K562 (cell line): ENCODE measurements at regions not wholly inside any gene's neighbourhood (a gene's known extent, or its start where the extent isn't known, plus 50 kb on each side); places are given as distances from the start of the nearest gene placed in this dataset.

Source experiments
- ATAC-seq: fragments of 200-7000 bp; cut with Tn5 transposase; 3 replicates; pipeline ENCODE4 v1.9.1; 2020; ENCODE audit warnings: moderate library complexity
- BruUV-seq: library from RNA; stranded (reverse); fragments of 400-500 nt; replicated peaks from 2 replicates; lab custom pipeline; 2021; lab: Mats Ljungman, UMichigan
- CTCF ChIA-PET: fragments of 300-600 bp; formaldehyde crosslinking; extraction: SDS; loops from one replicate; lab custom pipeline; 2021; ENCODE audit warnings: low intra/inter-chr PET ratio; lab: Yijun Ruan, JAX
- POLR2A ChIA-PET: fragments of 300-600, 350-650 bp; sonication (Branson Sonifier 250); formaldehyde crosslinking; extraction: SDS; loops from one replicate; lab custom pipeline; 2021; ENCODE audit warnings: antibody characterized with exemption, inconsistent platforms; lab: Yijun Ruan, JAX
- DNase-seq, 4 experiments: peaks; one replicate each; pipeline versions ENCODE4 v3.0.0 to v3.0.0-alpha.2; 2011 to 2018; ENCODE audit warnings: low spot score in 3 of 4, mixed read lengths in 3 of 4; ENCODE audit errors: extremely low read depth in 1 of 4
- FAIRE-seq: peaks from 2 replicates; lab custom pipeline; 2011; peaks lifted over from hg19 to GRCh38; lab: Jason Lieb, UNC
- H2AFZ ChIP-seq: 2 replicates; pipeline ENCODE4 v1.6.0; 2011; ENCODE audit warnings: low read depth, low read length, control low read depth, inconsistent platforms
- H3K27ac ChIP-seq: fragments of 200-600 bp; 3 replicates; pipeline ENCODE4 v1.8.0; 2011; ENCODE audit warnings: low read depth, mild to moderate bottlenecking, control low read depth, inconsistent platforms, low read length, moderate library complexity, mixed read lengths; ENCODE audit errors: extremely low read depth
- H3K27me3 ChIP-seq, 2 experiments: fragments of 300-600 bp in 1 of 2; 2 replicates in 1 of 2; 3 replicates in 1 of 2; pipeline versions ENCODE4 v1.6.0 to v1.8.0; 2011; ENCODE audit warnings: inconsistent platforms in 2 of 2, low read length in 2 of 2, mild to moderate bottlenecking in 1 of 2, mixed read lengths in 1 of 2, moderate library complexity in 1 of 2; ENCODE audit not compliant: control insufficient read depth in 2 of 2, insufficient read depth in 2 of 2
- H3K36me3 ChIP-seq: fragments of 300-600 bp; 3 replicates; pipeline ENCODE4 v1.8.0; 2011; ENCODE audit warnings: mild to moderate bottlenecking, low read length, inconsistent platforms; ENCODE audit not compliant: control insufficient read depth, insufficient read depth
- H3K4me1 ChIP-seq, 2 experiments: fragments of 200-600 bp in 1 of 2; replicated peaks in 1 of 2; 2 replicates in 1 of 2; 3 replicates in 1 of 2; pipeline versions ENCODE4 v1.5.1 to v1.8.0; 2011; ENCODE audit warnings: inconsistent platforms in 2 of 2, low read length in 2 of 2, mild to moderate bottlenecking in 1 of 2, mixed read lengths in 1 of 2, moderate library complexity in 1 of 2; ENCODE audit not compliant: control insufficient read depth in 2 of 2, insufficient read depth in 2 of 2
- H3K4me2 ChIP-seq: 2 replicates; pipeline ENCODE4 v1.6.1; 2011; ENCODE audit warnings: low read length, control low read depth, inconsistent platforms, mixed read lengths; ENCODE audit not compliant: insufficient read depth
- H3K4me3 ChIP-seq: fragments of 200-600 bp; sonication (generic), shearing (Covaris generic); 2 replicates; pipeline ENCODE4 v1.5.1; 2016; ENCODE audit warnings: control low read depth, inconsistent platforms
- H3K79me2 ChIP-seq: fragments of 200-600 bp; 3 replicates; pipeline ENCODE4 v1.8.0; 2011; ENCODE audit warnings: low read length, inconsistent platforms; ENCODE audit not compliant: control insufficient read depth, insufficient read depth
- H3K9ac ChIP-seq, 2 experiments: 2 replicates each; pipeline versions ENCODE4 v1.6.0 to v1.6.1; 2011; ENCODE audit warnings: low read depth in 2 of 2, low read length in 2 of 2, control low read depth in 1 of 2, inconsistent platforms in 1 of 2, mild to moderate bottlenecking in 1 of 2, mixed read lengths in 1 of 2; ENCODE audit not compliant: insufficient read depth in 1 of 2
- H3K9me1 ChIP-seq: one replicate; pipeline ENCODE4 v1.6.0; 2011; ENCODE audit warnings: inconsistent platforms, mild to moderate bottlenecking, low read length, moderate library complexity; ENCODE audit not compliant: control insufficient read depth, insufficient read depth
- H3K9me3 ChIP-seq: replicated peaks from 2 replicates; pipeline ENCODE4 v1.5.1; 2011; ENCODE audit warnings: low read depth, low read length, inconsistent platforms; ENCODE audit not compliant: control insufficient read depth, insufficient read depth
- H4K20me1 ChIP-seq: replicated peaks from 2 replicates; pipeline ENCODE4 v1.6.1; 2011; ENCODE audit warnings: low read length, inconsistent platforms, mixed read lengths; ENCODE audit not compliant: control insufficient read depth, insufficient read depth
- CTCFL ChIP-seq: IDR thresholded peaks from 2 replicates; pipeline ENCODE4 v1.6.1; 2011; ENCODE audit warnings: borderline replicate concordance, low read depth, mild to moderate bottlenecking, moderate library complexity, low read length; ENCODE audit not compliant: insufficient read depth, poor library complexity, severe bottlenecking
- PPARD ChIP-seq: fragments of 250-450 bp; sonication (Bioruptor Pico); IDR thresholded peaks from 2 replicates; pipeline ENCODE4 v1.8.0; 2022; ENCODE audit warnings: inconsistent platforms, mild to moderate bottlenecking, moderate library complexity
- RBM39 ChIP-seq: fragments of 200-400 bp; formaldehyde crosslinking; optimal IDR thresholded peaks from 2 replicates; pipeline ENCODE3; 2018; ENCODE audit warnings: low read depth, low read length
- RFX7 ChIP-seq: fragments of 250-450 bp; sonication (Bioruptor Pico); IDR thresholded peaks from 2 replicates; pipeline ENCODE4 v1.5.1; 2021; ENCODE audit warnings: mild to moderate bottlenecking
- SPI1 ChIP-seq: IDR thresholded peaks from 2 replicates; pipeline ENCODE4 v1.6.1; 2011; ENCODE audit warnings: low read depth, low read length, control low read depth, borderline replicate concordance
- ZBTB5 ChIP-seq: fragments of 450-650 bp; IDR thresholded peaks from 2 replicates; pipeline ENCODE4 v1.6.1; 2017; ENCODE audit warnings: antibody characterized with exemption
- ZNF121 ChIP-seq: sonication (generic); formaldehyde crosslinking; conservative IDR thresholded peaks from 2 replicates; pipeline ENCODE4 v1.8.0; 2022; ENCODE audit warnings: missing genetic modification reagents
- WGBS: fragments of 100-300 bp; shearing (Covaris generic); methylation state at CpG from one replicate; pipeline ENCODE4 v1.1.6; 2016; ENCODE audit warnings: low coverage, mixed read lengths; ENCODE audit not compliant: insufficient coverage; ENCODE audit errors: missing lambda C conversion rate; 5-methylcytosine and 5-hydroxymethylcytosine counted together
- in situ Hi-C: fragments of 300-500 bp; cut with MboI; formaldehyde crosslinking; loops from 4 replicates; pipeline ENCODE4 v1.15.0; 2018; ENCODE audit warnings: inconsistent platforms, mixed read lengths
- intact Hi-C: fragments of 100-400 bp; cut with micrococcal nuclease; formaldehyde crosslinking; loops from 2 replicates; pipeline ENCODE4 v1.14.2; 2022

- WGBS = 0% methylated on average over 3 of the region's 3 CpGs
- no peak overlapping the region for H3K27ac ChIP-seq
- DNase-seq = no peak
- no TSS peak for BruUV-seq
- no peak for TF ChIP-seq PPARD (CRISPR knock-in tag)
- no peak for TF ChIP-seq ZBTB5
- no peak for TF ChIP-seq CTCFL
- TF ChIP-seq RBM39 = no peak
- TF ChIP-seq RFX7 (CRISPR knock-in tag) = no peak
- no peak for TF ChIP-seq ZNF121 (CRISPR knock-in tag)
- TF ChIP-seq SPI1 = no peak
- TF ChIP-seq, all 486 proteins: peak for 0
- FAIRE-seq (no peak), ATAC-seq (no peak)
- Histone ChIP-seq H4K20me1 (no peaks in the 10 kb centered on the region), H3K9me3 (no peaks in the 10 kb centered on the region), H3K36me3 (no peaks in the 10 kb centered on the region), H2AFZ (no peak overlapping the region), H3K4me1 (no peaks in the 10 kb centered on the region), H3K79me2 (no peaks in the 10 kb centered on the region), H3K9me1 (no peaks in the 10 kb centered on the region), H3K4me2 (no peak overlapping the region), H3K4me3 (no peak overlapping the region), H3K27me3 (peaks cover 0 to 26% of the 10 kb centered on the region in 2 experiments; a peak in 4 of 5 replicates), H3K9ac (no peak overlapping the region)
- in situ Hi-C loops (no loop called here), intact Hi-C loops (no loop called here)
- ChIA-PET POLR2A (no interaction called here), CTCF (no interaction called here)
Measured at GRCh38 chr9:110133059-110133458, 74.9 kb downstream of the C9orf152 start.
